Natural killer cell (primary cell): ENCODE measurements at regions not wholly inside any gene's neighbourhood (a gene's known extent, or its start where the extent isn't known, plus 50 kb on each side); places are given as distances from the start of the nearest gene placed in this dataset.

Source experiments
- ATAC-seq, 3 donors: fragments of 150-1000 bp in 2 of 3; fragments of 200-7000 bp in 1 of 3; cut with Tn5 transposase; 1 replicate in 1 of 3; 2 replicates in 2 of 3; pipeline ENCODE4 v1.10.0; 2021; ENCODE audit warnings: mild to moderate bottlenecking in 2 of 3, moderate library complexity in 2 of 3
- DNase-seq, 2 donors: peaks; one replicate each; pipeline versions ENCODE4 v3.0.0 to v3.0.0-alpha.2; 2013 to 2021; ENCODE audit warnings: mixed read lengths in 1 of 2
- H3K27ac ChIP-seq: one replicate; pipeline ENCODE4 v1.5.1; 2013; ENCODE audit warnings: mild to moderate bottlenecking, low read length
- H3K27me3 ChIP-seq: one replicate; pipeline ENCODE4 v1.6.1; 2013; ENCODE audit warnings: low read length; ENCODE audit not compliant: control insufficient read depth, insufficient read depth
- H3K36me3 ChIP-seq: one replicate; pipeline ENCODE4 v1.6.1; 2013; ENCODE audit warnings: low read length; ENCODE audit not compliant: control insufficient read depth, insufficient read depth
- H3K4me1 ChIP-seq: one replicate; pipeline ENCODE4 v1.6.1; 2013; ENCODE audit warnings: low read length; ENCODE audit not compliant: control insufficient read depth, insufficient read depth
- H3K4me3 ChIP-seq: one replicate; pipeline ENCODE4 v1.5.1; 2013; ENCODE audit warnings: low read length
- H3K9me3 ChIP-seq: one replicate; pipeline ENCODE4 v1.6.1; 2013; ENCODE audit warnings: low read length; ENCODE audit not compliant: control insufficient read depth, insufficient read depth
- H3K27ac Mint-ChIP-seq, 2 donors: one replicate each; pipeline ENCODE4 v1.8.0; 2022; ENCODE audit warnings: mild to moderate bottlenecking in 2 of 2, mixed read lengths in 2 of 2, moderate library complexity in 1 of 2
- H3K27me3 Mint-ChIP-seq, 2 donors: one replicate each; pipeline ENCODE4 v1.8.0; 2022; ENCODE audit warnings: low read depth in 2 of 2, mixed read lengths in 2 of 2
- H3K36me3 Mint-ChIP-seq: one replicate; pipeline ENCODE4 v1.8.0; 2022; ENCODE audit warnings: mixed read lengths
- H3K4me1 Mint-ChIP-seq, 2 donors: one replicate each; pipeline ENCODE4 v1.8.0; 2022; ENCODE audit warnings: mixed read lengths in 2 of 2
- H3K4me3 Mint-ChIP-seq: one replicate; pipeline ENCODE4 v1.8.0; 2022; ENCODE audit warnings: mild to moderate bottlenecking, moderate library complexity, mixed read lengths
- H3K9me3 Mint-ChIP-seq, 2 donors: one replicate each; pipeline ENCODE4 v1.8.0; 2022; ENCODE audit warnings: mixed read lengths in 2 of 2
- CTCF ChIP-seq: fragments of 200-600 bp; IDR thresholded peaks from one replicate; pipeline ENCODE4 v1.8.0; 2022; ENCODE audit warnings: antibody characterized with exemption
- WGBS: methylation state at CpG from one replicate; pipeline ENCODE4 v1.1.7; 2013; ENCODE audit warnings: missing lambda C conversion rate; ENCODE audit not compliant: insufficient coverage; 5-methylcytosine and 5-hydroxymethylcytosine counted together
- intact Hi-C: fragments of 100-400 bp; cut with micrococcal nuclease; formaldehyde crosslinking; loops from one replicate; pipeline ENCODE4 v1.14.2; 2022

DNA sequence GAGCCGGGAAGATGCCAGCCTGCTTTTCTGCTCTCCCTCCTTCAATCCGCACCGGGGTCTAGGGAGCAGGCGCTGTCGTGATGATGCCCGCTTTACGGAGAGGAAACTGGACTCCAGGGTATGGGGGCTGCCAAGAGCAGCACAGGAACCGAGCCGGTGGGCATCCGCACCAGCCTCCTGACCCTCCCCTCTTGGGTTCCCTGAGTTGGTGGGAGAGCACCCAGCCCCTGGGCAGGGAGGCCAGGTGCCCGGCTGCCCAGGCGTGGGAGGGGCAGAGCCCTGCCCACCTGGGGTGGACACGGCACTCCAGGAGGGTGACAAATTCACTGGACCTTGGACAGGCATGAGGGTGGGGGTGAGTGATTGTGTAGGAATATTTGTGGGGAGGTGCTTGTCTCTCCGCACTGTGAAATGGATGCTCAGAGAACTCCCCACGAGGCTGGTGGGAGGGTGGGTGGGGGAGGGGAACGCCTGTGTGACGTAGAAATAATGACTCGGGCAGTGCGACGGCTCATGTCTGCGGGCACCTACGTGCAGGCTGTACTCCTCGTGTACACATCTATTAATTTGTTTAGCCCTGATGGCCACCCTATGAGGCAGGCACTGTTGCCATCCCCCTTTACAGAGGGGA lies 173.4 kb downstream of the BMP7 start:
- Mint-ChIP-seq H3K4me3 (no peak overlapping the region), H3K27me3 (peaks cover 3 to 15% of the 10 kb centered on the region in 2 donors), H3K27ac (no peak overlapping the region), H3K4me1 (peaks cover 21 to 24% of the 10 kb centered on the region in 2 donors), H3K9me3 (peaks cover 0 to 2% of the 10 kb centered on the region in 2 donors), H3K36me3 (no peaks in the 10 kb centered on the region)
- no peak for TF ChIP-seq CTCF
- Histone ChIP-seq H3K9me3 (peaks cover 13% of the 10 kb centered on the region), H3K27ac (no peak overlapping the region), H3K36me3 (no peaks in the 10 kb centered on the region), H3K27me3 (no peaks in the 10 kb centered on the region), H3K4me1 (peaks cover 13% of the 10 kb centered on the region), H3K4me3 (no peak overlapping the region)
- 83% methylated on average over 23 of the region's 23 CpGs for WGBS
- ATAC-seq = no peak
- DNase-seq = no peak
- intact Hi-C loops = loop anchor here (5.0 to 10.0 kb wide), 2 partner anchors 234 to 402 kb away; partner anchors contain the start of gene SPO11

- Histone ChIP-seq H3K36me3 (no peaks in the 10 kb centered on the region), H3K9me3 (peaks cover 13% of the 10 kb centered on the region), H3K4me3 (no peak overlapping the region), H3K4me1 (peaks cover 13% of the 10 kb centered on the region), H3K27me3 (no peaks in the 10 kb centered on the region), H3K27ac (no peak overlapping the region)
- peaks cover 5 to 22% of the 10 kb centered on the region in 2 donors for H3K27me3 Mint-ChIP-seq
- WGBS = 91% methylated on average over 10 of the region's 10 CpGs
- TF ChIP-seq CTCF = no peak
- ATAC-seq (no peak), DNase-seq (no peak)
- intact Hi-C loops = loop anchor here (5.0 to 10.0 kb wide), 2 partner anchors 234 to 401 kb away; partner anchors contain the start of gene SPO11
- no peak overlapping the region for H3K4me3 Mint-ChIP-seq
- H3K9me3 Mint-ChIP-seq = peaks cover 0 to 2% of the 10 kb centered on the region in 2 donors
- no peaks in the 10 kb centered on the region for H3K36me3 Mint-ChIP-seq
- no peak overlapping the region for H3K27ac Mint-ChIP-seq
- H3K4me1 Mint-ChIP-seq = peaks cover 21 to 24% of the 10 kb centered on the region in 2 donors
Observed at GRCh38 chr20:57093766-57094165, 172.7 kb downstream of the BMP7 start.

GRCh38 chr20:57094252-57094891 lies 172.1 kb downstream of the BMP7 start:
- H3K9me3 Mint-ChIP-seq = peaks cover 0 to 2% of the 10 kb centered on the region in 2 donors
- H3K4me3 Mint-ChIP-seq = no peak overlapping the region
- H3K27me3 ChIP-seq = no peaks in the 10 kb centered on the region
- H3K4me3 ChIP-seq = no peak overlapping the region
- H3K4me1 ChIP-seq = peaks cover 13% of the 10 kb centered on the region
- H3K36me3 Mint-ChIP-seq = no peaks in the 10 kb centered on the region
- DNase-seq = no peak
- peaks cover 5 to 22% of the 10 kb centered on the region in 2 donors for H3K27me3 Mint-ChIP-seq
- no peak overlapping the region for H3K27ac Mint-ChIP-seq
- H3K27ac ChIP-seq = no peak overlapping the region
- H3K36me3 ChIP-seq = no peaks in the 10 kb centered on the region
- no peak for ATAC-seq
- 83% methylated on average over 15 of the region's 16 CpGs for WGBS
- intact Hi-C loops = loop anchor here (5.0 to 10.0 kb wide), 2 partner anchors 233 to 400 kb away; partner anchors contain the start of gene SPO11
- peaks cover 13% of the 10 kb centered on the region for H3K9me3 ChIP-seq
- TF ChIP-seq CTCF = no peak
- H3K4me1 Mint-ChIP-seq = peaks cover 21% of the 10 kb centered on the region in 2 donors
